H7 (cell line): ENCODE measurements at regions not wholly inside any gene's neighbourhood (a gene's known extent, or its start where the extent isn't known, plus 50 kb on each side); places are given as distances from the start of the nearest gene placed in this dataset.
"Not testable (repeated sequence)": the region's sequence is repeated elsewhere in the genome, so short reads cannot be mapped to it uniquely, and the experiment has no call there.

Experiments
- DNase-seq: peaks from one replicate; pipeline ENCODE4 v3.0.0; 2012
- H3K27me3 ChIP-seq: 2 replicates; pipeline ENCODE4 v1.6.0; 2011; ENCODE audit warnings: mild to moderate bottlenecking, low read length; ENCODE audit not compliant: control insufficient read depth, insufficient read depth
- H3K36me3 ChIP-seq: replicated peaks from 2 replicates; pipeline ENCODE4 v1.5.1; 2011; ENCODE audit warnings: low read length; ENCODE audit not compliant: control insufficient read depth, insufficient read depth
- H3K4me3 ChIP-seq: 2 replicates; pipeline ENCODE4 v1.5.1; 2011; ENCODE audit warnings: low read depth, mild to moderate bottlenecking, control low read depth, low read length, moderate library complexity; ENCODE audit not compliant: insufficient read depth

DNA sequence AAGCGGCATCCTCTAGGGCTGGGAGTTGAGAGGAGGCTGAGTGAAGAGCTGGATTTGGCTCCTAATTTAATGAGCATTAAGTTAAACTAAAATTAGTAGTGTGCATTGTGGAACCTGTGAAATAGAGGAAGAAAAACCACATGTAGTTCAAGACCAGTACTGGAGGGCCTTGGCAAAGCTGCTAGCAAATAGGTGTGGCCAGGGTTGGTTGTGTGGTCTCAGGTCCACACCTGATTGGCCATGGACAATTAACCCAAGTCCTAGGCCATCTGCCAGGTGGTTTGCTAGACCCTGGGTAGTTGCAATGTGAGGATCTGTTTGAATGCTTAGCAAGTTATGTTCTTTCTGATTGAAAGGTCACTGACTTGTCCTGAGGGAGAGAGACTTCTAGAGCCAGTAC lies 275.5 kb downstream of the PDCD6IP start:
- H3K36me3 ChIP-seq, result no peaks in the 10 kb centered on the region
- no peak for DNase-seq
- no peak overlapping the region for H3K4me3 ChIP-seq
- H3K27me3 ChIP-seq, result no peaks in the 10 kb centered on the region; the same call in 1 of the 2 replicates

DNA sequence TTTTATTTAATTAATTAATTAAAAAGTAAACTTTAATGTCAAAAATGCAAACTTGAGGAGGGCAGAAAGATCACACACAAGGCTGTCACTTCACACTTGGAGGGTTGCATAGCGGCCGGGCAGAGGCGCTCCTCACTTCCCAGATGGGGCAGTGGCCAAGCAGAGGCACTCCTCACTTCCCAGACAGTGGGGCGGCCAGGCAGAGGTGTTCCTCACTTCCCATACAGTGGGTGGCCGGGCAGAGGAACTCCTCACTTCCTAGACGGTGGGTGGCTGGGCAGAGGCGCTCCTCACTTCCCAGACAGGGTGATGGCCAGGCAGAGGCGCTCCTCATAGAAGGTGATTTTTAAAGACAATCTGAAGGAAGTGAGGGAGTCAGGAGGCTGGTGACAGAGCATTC lies 277.5 kb downstream of the PDCD6IP start:
- H3K36me3 ChIP-seq, result no peaks in the 10 kb centered on the region
- no peaks in the 10 kb centered on the region for H3K27me3 ChIP-seq
- DNase-seq, result no peak
- H3K4me3 ChIP-seq, result no peak overlapping the region

GRCh38 chr3:34077417-34078195 lies 279.2 kb downstream of the PDCD6IP start:
- DNase-seq, result no peak

GRCh38 chr3:34078418-34078817 lies 280.0 kb downstream of the PDCD6IP start:
- Histone ChIP-seq H3K27me3 (no peaks in the 10 kb centered on the region), H3K4me3 (no peak overlapping the region), H3K36me3 (no peaks in the 10 kb centered on the region)
- DNase-seq, result no peak

More at GRCh38 chr3:34077417-34078195, 279.2 kb downstream of the PDCD6IP start:
- H3K4me3 ChIP-seq, result no peak overlapping the region
- no peaks in the 10 kb centered on the region for H3K36me3 ChIP-seq
- H3K27me3 ChIP-seq, result no peaks in the 10 kb centered on the region

- not testable (repeated sequence) for H3K36me3 ChIP-seq, H3K27me3 ChIP-seq, H3K4me3 ChIP-seq, DNase-seq
Observed at GRCh38 chr3:34079849-34080248, 281.4 kb downstream of the PDCD6IP start.

- H3K36me3 ChIP-seq, DNase-seq, H3K4me3 ChIP-seq, H3K27me3 ChIP-seq: not testable (repeated sequence)
Observed at GRCh38 chr3:34090379-34090778, 291.9 kb downstream of the PDCD6IP start.

DNA sequence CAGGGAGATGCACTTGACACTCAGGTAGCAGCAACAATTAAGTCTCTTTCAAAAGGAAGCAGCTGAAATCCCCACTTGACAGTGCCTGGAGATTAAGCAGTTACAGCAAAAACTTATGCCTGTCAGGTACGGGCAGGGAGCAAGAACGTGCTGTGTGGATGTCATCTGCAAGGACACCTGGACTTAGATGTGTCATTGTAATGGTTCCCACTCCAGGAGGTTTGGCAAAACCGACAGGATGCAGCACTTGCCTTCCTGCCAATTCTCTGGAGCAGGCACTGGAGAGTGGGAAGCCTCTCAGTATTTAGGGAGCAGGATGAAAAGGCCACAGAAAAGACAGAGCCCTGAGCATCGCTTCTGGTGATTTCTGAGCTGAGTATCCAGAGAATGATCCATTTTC lies 292.4 kb downstream of the PDCD6IP start:
- no peak for DNase-seq
- Histone ChIP-seq H3K4me3 (no peak overlapping the region), H3K36me3 (no peaks in the 10 kb centered on the region), H3K27me3 (no peaks in the 10 kb centered on the region)

GRCh38 chr3:34094280-34094679 lies 295.9 kb downstream of the PDCD6IP start:
- H3K4me3 ChIP-seq, H3K27me3 ChIP-seq, DNase-seq, H3K36me3 ChIP-seq: not testable (repeated sequence)

DNA sequence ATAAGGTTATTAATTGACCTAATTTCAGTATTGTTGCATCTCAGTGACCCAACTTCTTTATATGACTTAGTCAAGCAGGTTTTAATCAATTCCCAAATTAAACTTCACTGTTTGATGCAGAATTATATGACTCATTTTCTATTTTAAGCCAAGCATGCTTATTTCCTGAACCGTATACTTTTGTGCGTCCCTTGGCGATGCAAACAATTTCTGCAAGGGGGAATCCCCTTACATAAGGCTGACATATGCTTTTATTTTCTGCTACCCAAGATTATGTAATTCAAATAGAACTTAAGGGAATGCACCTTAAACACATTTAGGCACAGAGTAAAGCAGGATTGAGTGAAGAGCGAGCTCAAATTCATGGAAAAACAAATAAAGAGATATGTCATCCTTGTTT lies 303.9 kb downstream of the PDCD6IP start:
- Histone ChIP-seq H3K4me3 (no peak overlapping the region), H3K36me3 (no peaks in the 10 kb centered on the region), H3K27me3 (no peaks in the 10 kb centered on the region)
- DNase-seq, result no peak

- DNase-seq, result no peak
- Histone ChIP-seq H3K27me3 (no peaks in the 10 kb centered on the region), H3K36me3 (no peaks in the 10 kb centered on the region), H3K4me3 (no peak overlapping the region)
Observed at GRCh38 chr3:34106379-34106778, 307.9 kb downstream of the PDCD6IP start.

- Histone ChIP-seq H3K27me3 (no peaks in the 10 kb centered on the region), H3K36me3 (no peaks in the 10 kb centered on the region), H3K4me3 (no peak overlapping the region)
- DNase-seq, result peak; percentile 59
Observed at GRCh38 chr3:34106879-34107278, 308.4 kb downstream of the PDCD6IP start.

GRCh38 chr3:34107669-34108068 lies 309.2 kb downstream of the PDCD6IP start:
- DNase-seq, result no peak
- Histone ChIP-seq H3K36me3 (no peaks in the 10 kb centered on the region), H3K27me3 (no peaks in the 10 kb centered on the region), H3K4me3 (no peak overlapping the region)

- Histone ChIP-seq H3K27me3 (no peaks in the 10 kb centered on the region), H3K4me3 (no peak overlapping the region), H3K36me3 (no peaks in the 10 kb centered on the region)
- DNase-seq, result no peak
Observed at GRCh38 chr3:34109021-34109420, 310.6 kb downstream of the PDCD6IP start.

DNA sequence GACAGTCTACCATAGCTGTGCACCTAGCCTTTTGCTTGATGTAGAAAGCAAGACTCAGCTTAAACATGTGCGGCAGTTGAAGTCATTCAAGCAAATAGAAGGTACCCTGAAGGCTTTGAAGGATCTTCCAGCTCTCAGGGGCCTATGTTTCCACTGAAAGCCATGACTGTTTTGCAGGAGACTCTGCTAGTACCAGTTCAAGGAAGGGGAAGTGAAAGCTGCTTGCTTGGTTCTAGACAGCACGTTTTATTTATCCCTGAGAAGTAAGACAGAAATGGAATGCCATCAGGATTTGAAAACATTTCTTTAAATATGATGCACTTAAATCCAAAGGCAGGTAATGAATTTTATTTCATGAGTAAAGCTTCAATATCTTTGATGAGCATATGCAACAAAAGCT lies 311.4 kb downstream of the PDCD6IP start:
- Histone ChIP-seq H3K27me3 (no peaks in the 10 kb centered on the region), H3K36me3 (no peaks in the 10 kb centered on the region), H3K4me3 (no peak overlapping the region)
- DNase-seq, result no peak

DNA sequence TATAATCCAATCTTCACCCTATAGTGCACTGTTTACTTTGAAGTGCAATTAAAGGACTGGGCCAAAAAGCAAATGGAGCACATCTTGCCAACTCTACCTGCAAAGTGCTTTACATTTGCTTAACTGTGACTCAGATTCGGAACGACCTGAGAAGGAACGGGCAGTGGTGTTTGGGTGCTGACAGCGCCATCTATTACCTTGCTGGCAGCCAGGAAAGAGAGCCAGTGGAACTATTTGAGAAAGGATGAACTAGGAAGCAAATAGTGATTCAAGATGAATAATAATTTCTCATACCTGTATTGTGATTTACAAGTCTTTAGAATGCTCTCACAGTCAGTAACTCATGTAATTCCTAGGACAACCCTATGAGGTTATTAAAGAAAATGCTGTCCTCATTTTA lies 312.9 kb downstream of the PDCD6IP start:
- Histone ChIP-seq H3K36me3 (no peaks in the 10 kb centered on the region), H3K4me3 (no peak overlapping the region), H3K27me3 (no peaks in the 10 kb centered on the region)
- DNase-seq, result no peak

GRCh38 chr3:34112261-34112660 lies 313.8 kb downstream of the PDCD6IP start:
- DNase-seq, H3K27me3 ChIP-seq, H3K36me3 ChIP-seq, H3K4me3 ChIP-seq: not testable (repeated sequence)
